SU-DHL-6 (cell line): ENCODE measurements at regions not wholly inside any gene's neighbourhood (a gene's known extent, or its start where the extent isn't known, plus 50 kb on each side); places are given as distances from the start of the nearest gene placed in this dataset.

ENCODE experiments used
- H2AFZ ChIP-seq: fragments of 200-600 bp; sonication (generic); 2 replicates; pipeline ENCODE4 v1.6.1; 2014; ENCODE audit warnings: low read depth, mild to moderate bottlenecking, moderate library complexity, mixed read lengths, antibody characterized with exemption, low read length; ENCODE audit not compliant: severe bottlenecking
- H3F3A ChIP-seq: fragments of 200-600 bp; shearing (Covaris generic); 2 replicates; pipeline ENCODE4 v1.6.0; 2016; ENCODE audit warnings: antibody characterized with exemption, mild to moderate bottlenecking; ENCODE audit not compliant: insufficient read depth
- H3K27ac ChIP-seq: fragments of 200-600 bp; sonication (generic); 2 replicates; pipeline ENCODE4 v1.5.1; 2016; ENCODE audit warnings: low read depth, mild to moderate bottlenecking, low read length, moderate library complexity, mixed read lengths
- H3K27me3 ChIP-seq: fragments of 200-600 bp; sonication (generic), shearing (Covaris generic); 2 replicates; pipeline ENCODE4 v1.6.0; 2014; ENCODE audit warnings: mild to moderate bottlenecking, low read length
- H3K36me3 ChIP-seq: fragments of 200-600 bp; sonication (generic); 2 replicates; pipeline ENCODE4 v1.6.1; 2014; ENCODE audit warnings: mild to moderate bottlenecking, low read length, mixed read lengths
- H3K4me2 ChIP-seq: fragments of 300-600, 200-600 bp; shearing (Covaris generic), sonication (generic); 2 replicates; pipeline ENCODE4 v1.6.0; 2014; ENCODE audit warnings: low read length, low read depth, mild to moderate bottlenecking; ENCODE audit not compliant: poor library complexity, severe bottlenecking
- H3K4me3 ChIP-seq: fragments of 200-600 bp; sonication (generic); 2 replicates; pipeline ENCODE4 v1.5.1; 2014; ENCODE audit warnings: antibody characterized with exemption, low read length, mild to moderate bottlenecking, mixed read lengths; ENCODE audit not compliant: insufficient read depth, poor library complexity, severe bottlenecking
- H3K79me2 ChIP-seq: fragments of 200-600 bp; sonication (generic); 2 replicates; pipeline ENCODE4 v1.6.1; 2014; ENCODE audit warnings: mild to moderate bottlenecking, low read length, moderate library complexity; ENCODE audit not compliant: insufficient read depth
- H3K9ac ChIP-seq: fragments of 200-600 bp; sonication (generic); 2 replicates; pipeline ENCODE4 v1.7.0; 2014; ENCODE audit warnings: mild to moderate bottlenecking, low read length
- H3K9me2 ChIP-seq: fragments of 200-600 bp; sonication (generic); replicated peaks from 2 replicates; pipeline ENCODE4 v1.6.1; 2014; ENCODE audit warnings: low read length; ENCODE audit not compliant: insufficient read depth
- H3K9me3 ChIP-seq: fragments of 200-600 bp; sonication (generic); 2 replicates; pipeline ENCODE4 v1.6.1; 2014; ENCODE audit warnings: low read length, mixed read lengths; ENCODE audit not compliant: insufficient read depth
- H4K20me1 ChIP-seq: fragments of 200-600 bp; sonication (generic); 2 replicates; pipeline ENCODE4 v1.6.1; 2014; ENCODE audit warnings: low read depth, mild to moderate bottlenecking, antibody characterized with exemption, low read length, moderate library complexity, mixed read lengths
- EZH2phosphoT487 ChIP-seq: fragments of 200-600 bp; sonication (generic), shearing (Covaris generic); conservative IDR thresholded peaks from 2 replicates; pipeline ENCODE4 v1.6.1; 2018; ENCODE audit warnings: mild to moderate bottlenecking, antibody characterized with exemption, low read length, moderate library complexity, mixed read lengths
- TF ChIP-seq, protein P1 (sequence below): fragments of 200-600 bp; sonication (generic); IDR thresholded peaks from one replicate; pipeline ENCODE4 v1.5.1; 2017; ENCODE audit warnings: antibody characterized with exemption, mild to moderate bottlenecking, low read length, moderate library complexity; ENCODE audit not compliant: insufficient read depth, poor library complexity, severe bottlenecking

DNA sequence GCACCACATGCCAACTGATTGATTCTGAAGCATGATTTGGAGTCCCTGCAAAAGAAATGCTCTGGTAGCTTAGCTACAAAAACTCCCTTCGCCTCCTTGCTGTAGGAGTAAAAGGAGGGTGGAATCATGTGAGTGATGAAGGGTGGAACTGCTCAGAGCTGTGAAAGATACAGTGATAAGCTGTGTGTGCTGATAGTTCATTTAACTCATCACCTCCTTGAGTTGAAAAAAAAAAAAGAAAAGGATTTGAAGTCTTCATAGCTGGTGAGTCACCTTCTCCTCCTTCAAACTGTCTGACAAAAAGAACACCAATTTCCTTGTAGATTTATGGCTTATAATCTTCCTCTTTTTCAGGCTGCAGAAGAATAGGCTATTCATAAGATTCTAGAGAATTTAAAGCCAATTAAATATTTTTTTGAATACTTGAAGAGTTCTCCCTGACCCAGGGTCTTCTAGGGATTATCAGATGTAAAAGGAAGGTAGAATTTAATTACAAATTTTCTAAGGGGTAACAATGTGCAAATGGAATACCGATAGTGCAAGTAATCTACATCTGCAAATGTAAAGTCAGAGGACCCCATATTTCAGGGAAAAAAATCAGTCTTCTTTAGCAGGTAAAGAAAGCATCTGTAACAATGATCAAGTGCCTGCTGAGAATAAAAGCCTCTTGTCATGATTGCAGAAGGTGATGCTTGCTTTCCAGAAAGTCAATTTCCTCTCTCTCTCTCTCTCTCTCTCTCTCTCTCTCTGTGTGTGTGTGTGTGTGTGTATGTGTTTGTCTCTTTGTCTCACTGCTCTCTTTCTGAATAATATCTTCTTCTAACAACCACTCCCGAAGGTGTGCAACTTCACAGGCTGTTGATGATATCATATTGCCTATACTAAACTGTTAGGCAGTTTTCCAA, 208.8 kb upstream of the VEGFC start:
- H3K79me2 ChIP-seq, result no peaks in the 10 kb centered on the region
- no peaks in the 10 kb centered on the region for H3F3A ChIP-seq
- H3K9ac ChIP-seq, result no peak overlapping the region
- no peak overlapping the region for H3K4me2 ChIP-seq
- no peaks in the 10 kb centered on the region for H3K9me2 ChIP-seq
- H3K27me3 ChIP-seq, result no peaks in the 10 kb centered on the region
- no peaks in the 10 kb centered on the region for H3K9me3 ChIP-seq
- no peak overlapping the region for H2AFZ ChIP-seq
- no peak overlapping the region for H3K4me3 ChIP-seq
- no peaks in the 10 kb centered on the region for H3K36me3 ChIP-seq
- no peaks in the 10 kb centered on the region for H4K20me1 ChIP-seq
- TF ChIP-seq EZH2phosphoT487, result no peak
- TF ChIP-seq, protein P1, sequence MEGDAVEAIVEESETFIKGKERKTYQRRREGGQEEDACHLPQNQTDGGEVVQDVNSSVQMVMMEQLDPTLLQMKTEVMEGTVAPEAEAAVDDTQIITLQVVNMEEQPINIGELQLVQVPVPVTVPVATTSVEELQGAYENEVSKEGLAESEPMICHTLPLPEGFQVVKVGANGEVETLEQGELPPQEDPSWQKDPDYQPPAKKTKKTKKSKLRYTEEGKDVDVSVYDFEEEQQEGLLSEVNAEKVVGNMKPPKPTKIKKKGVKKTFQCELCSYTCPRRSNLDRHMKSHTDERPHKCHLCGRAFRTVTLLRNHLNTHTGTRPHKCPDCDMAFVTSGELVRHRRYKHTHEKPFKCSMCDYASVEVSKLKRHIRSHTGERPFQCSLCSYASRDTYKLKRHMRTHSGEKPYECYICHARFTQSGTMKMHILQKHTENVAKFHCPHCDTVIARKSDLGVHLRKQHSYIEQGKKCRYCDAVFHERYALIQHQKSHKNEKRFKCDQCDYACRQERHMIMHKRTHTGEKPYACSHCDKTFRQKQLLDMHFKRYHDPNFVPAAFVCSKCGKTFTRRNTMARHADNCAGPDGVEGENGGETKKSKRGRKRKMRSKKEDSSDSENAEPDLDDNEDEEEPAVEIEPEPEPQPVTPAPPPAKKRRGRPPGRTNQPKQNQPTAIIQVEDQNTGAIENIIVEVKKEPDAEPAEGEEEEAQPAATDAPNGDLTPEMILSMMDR, result no peak
- H3K27ac ChIP-seq, result no peak overlapping the region

GRCh38 chr4:177005674-177006230, 213.0 kb upstream of the VEGFC start:
- H3F3A ChIP-seq, result no peaks in the 10 kb centered on the region
- no peak overlapping the region for H2AFZ ChIP-seq
- H3K9ac ChIP-seq, result no peak overlapping the region
- no peak for TF ChIP-seq EZH2phosphoT487
- TF ChIP-seq, protein P1, result no peak
- no peak overlapping the region for H3K4me2 ChIP-seq
- H3K4me3 ChIP-seq, result no peak overlapping the region
- H3K9me3 ChIP-seq, result no peaks in the 10 kb centered on the region
- H3K27me3 ChIP-seq, result no peaks in the 10 kb centered on the region
- no peaks in the 10 kb centered on the region for H3K36me3 ChIP-seq
- no peaks in the 10 kb centered on the region for H3K9me2 ChIP-seq
- no peak overlapping the region for H3K27ac ChIP-seq
- no peaks in the 10 kb centered on the region for H3K79me2 ChIP-seq
- H4K20me1 ChIP-seq, result no peaks in the 10 kb centered on the region

DNA sequence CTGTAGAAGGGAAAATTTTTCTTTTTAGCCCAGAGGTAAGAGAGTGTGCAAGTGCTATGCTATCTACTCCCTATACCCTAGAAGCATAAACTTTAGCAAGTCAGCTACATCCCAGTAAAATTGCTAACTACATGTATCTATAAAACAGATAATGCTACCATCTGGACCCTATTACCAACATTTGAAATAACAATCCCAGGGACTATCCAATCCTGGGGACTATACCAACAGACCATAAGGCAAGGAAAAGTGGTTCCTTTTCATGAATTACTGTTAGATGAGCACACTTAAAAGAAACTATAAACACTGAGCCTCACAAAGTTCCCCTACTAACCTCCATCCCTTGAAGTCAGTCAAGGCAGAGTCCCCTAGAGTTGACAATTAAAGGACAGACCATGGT, 213.6 kb upstream of the VEGFC start:
- Histone ChIP-seq H3K79me2 (no peaks in the 10 kb centered on the region), H3K36me3 (no peaks in the 10 kb centered on the region), H3K4me3 (no peak overlapping the region), H3K9ac (no peak overlapping the region), H3K9me2 (no peaks in the 10 kb centered on the region), H2AFZ (no peak overlapping the region), H3F3A (no peaks in the 10 kb centered on the region), H3K27me3 (no peaks in the 10 kb centered on the region), H3K4me2 (no peak overlapping the region), H3K27ac (no peak overlapping the region), H4K20me1 (no peaks in the 10 kb centered on the region), H3K9me3 (no peaks in the 10 kb centered on the region)
- TF ChIP-seq, protein P1, result no peak
- no peak for TF ChIP-seq EZH2phosphoT487
